PFSK-1 (cell line): ENCODE measurements at regions not wholly inside any gene's neighbourhood (a gene's known extent, or its start where the extent isn't known, plus 50 kb on each side); places are given as distances from the start of the nearest gene placed in this dataset.

Source experiments
- FOXP2 ChIP-seq: optimal IDR thresholded peaks from 2 replicates; pipeline ENCODE3; 2011; ENCODE audit warnings: borderline replicate concordance, control low read depth, inconsistent platforms; ENCODE audit not compliant: insufficient read depth; ENCODE audit errors: extremely low read length, extremely low read depth
- POLR2AphosphoS5 ChIP-seq: IDR thresholded peaks from 2 replicates; pipeline ENCODE4 v1.6.1; 2012; ENCODE audit warnings: low read depth, mild to moderate bottlenecking, control low read depth, low read length, moderate library complexity
- REST ChIP-seq, 2 experiments: IDR thresholded peaks; 2 replicates each; pipeline versions ENCODE4 v1.6.1 to v1.8.0; 2011 to 2012; ENCODE audit warnings: low read depth in 2 of 2, low read length in 2 of 2, control low read depth in 1 of 2, inconsistent platforms in 1 of 2, mild to moderate bottlenecking in 1 of 2, moderate library complexity in 1 of 2; ENCODE audit not compliant: insufficient read depth in 1 of 2
- SIN3A ChIP-seq: IDR thresholded peaks from 2 replicates; pipeline ENCODE4 v1.6.1; 2012; ENCODE audit warnings: mild to moderate bottlenecking, low read length, moderate library complexity, borderline replicate concordance; ENCODE audit not compliant: insufficient read depth
- TAF1 ChIP-seq: IDR thresholded peaks from 2 replicates; pipeline ENCODE4 v1.6.1; 2012; ENCODE audit warnings: low read length, control low read depth, borderline replicate concordance; ENCODE audit not compliant: insufficient read depth

GRCh38 chr16:86292171-86292775 lies 218.1 kb upstream of the FOXF1 start:
- no peak for TF ChIP-seq TAF1
- no peak for TF ChIP-seq POLR2AphosphoS5
- no peak for TF ChIP-seq REST (IDR thresholded peaks at IDR 0.05; ENCODE audit: insufficient read depth in 1 of 2, low read depth in 2 of 2, low read length in 2 of 2)
- no peak for TF ChIP-seq SIN3A
- no peak for TF ChIP-seq FOXP2
